RWPE1 (cell line): ENCODE measurements at regions not wholly inside any gene's neighbourhood (a gene's known extent, or its start where the extent isn't known, plus 50 kb on each side); places are given as distances from the start of the nearest gene placed in this dataset.

Source experiments
- CTCF ChIA-PET: fragments of 350-600 bp; sonication (Branson Sonifier 250); formaldehyde crosslinking; extraction: SDS; loops from one replicate; lab custom pipeline; 2021; lab: Yijun Ruan, JAX
- POLR2A ChIA-PET: fragments of 400-600 bp; formaldehyde crosslinking; extraction: SDS; loops from one replicate; lab custom pipeline; 2020; ENCODE audit warnings: antibody characterized with exemption; ENCODE audit not compliant: low non-redundant PET; lab: Yijun Ruan, JAX
- DNase-seq: peaks from one replicate; pipeline ENCODE4 v3.0.0; 2012; ENCODE audit warnings: low spot score
- H3K27ac ChIP-seq: fragments of 450-650 bp; 2 replicates; pipeline ENCODE4 v1.5.1; 2017
- CTCF ChIP-seq: fragments of 450-650 bp; conservative IDR thresholded peaks from 2 replicates; pipeline ENCODE4 v1.5.1; 2017; ENCODE audit warnings: low read depth, mild to moderate bottlenecking

GRCh38 chr1:43066578-43066977, 105.5 kb downstream of the EBNA1BP2 start:
- ChIA-PET CTCF (interaction anchor here (0.6 to 0.9 kb wide), 2 partner anchors 21 to 121 kb away, joined by 4 read pairs; no protein-coding TSS in a partner anchor), POLR2A (no interaction called here)
- no peak for DNase-seq
- peak overlapping the region; percentile 10; the same call in 1 of the 2 replicates for H3K27ac ChIP-seq
- TF ChIP-seq CTCF: no peak

- DNase-seq: no peak
- no peak for TF ChIP-seq CTCF
- H3K27ac ChIP-seq: peak overlapping the region; percentile 60
- ChIA-PET CTCF (interaction anchor here (1.4 to 1.6 kb wide), 2 partner anchors 8 to 152 kb away, joined by 6 to 7 read pairs; no protein-coding TSS in a partner anchor), POLR2A (no interaction called here)
Observed at GRCh38 chr1:43065616-43066399, 106.3 kb downstream of the EBNA1BP2 start.

- H3K27ac ChIP-seq: peak overlapping the region; percentile 60
- ChIA-PET CTCF (interaction anchor here (1.4 to 1.6 kb wide), 2 partner anchors 8 to 152 kb away, joined by 6 to 7 read pairs; no protein-coding TSS in a partner anchor), POLR2A (no interaction called here)
- DNase-seq: no peak
- TF ChIP-seq CTCF: no peak
Observed at GRCh38 chr1:43065191-43065590, 106.5 kb upstream of the SLC2A1 start.

- DNase-seq: no peak
- ChIA-PET CTCF (no interaction called here), POLR2A (no interaction called here)
- no peak for TF ChIP-seq CTCF
- no peak overlapping the region for H3K27ac ChIP-seq
Observed at GRCh38 chr1:43063394-43064219, 104.9 kb upstream of the SLC2A1 start.

GRCh38 chr1:43062527-43063095, 103.9 kb upstream of the SLC2A1 start:
- DNase-seq: no peak
- ChIA-PET POLR2A (no interaction called here), CTCF (interaction anchor here (0.6 to 0.7 kb wide), 2 partner anchors 10 to 22 kb away, joined by 3 to 4 read pairs; no protein-coding TSS in a partner anchor)
- TF ChIP-seq CTCF: no peak
- no peak overlapping the region; the same call in 1 of the 2 replicates for H3K27ac ChIP-seq

GRCh38 chr1:43061757-43062156, 103.1 kb upstream of the SLC2A1 start:
- POLR2A ChIA-PET: no interaction called here
- no peak overlapping the region for H3K27ac ChIP-seq
- no peak for TF ChIP-seq CTCF
- DNase-seq: no peak
- CTCF ChIA-PET: interaction anchor here (0.7 to 1.0 kb wide), 2 partner anchors 11 to 12 kb away, joined by 3 read pairs; no protein-coding TSS in a partner anchor
